IgD-negative memory B cell (primary cell): ENCODE measurements at regions not wholly inside any gene's neighbourhood (a gene's known extent, or its start where the extent isn't known, plus 50 kb on each side); places are given as distances from the start of the nearest gene placed in this dataset.
"Not testable (repeated sequence)": the region's sequence is repeated elsewhere in the genome, so short reads cannot be mapped to it uniquely, and the experiment has no call there.

ENCODE experiments used
- H3K27ac Mint-ChIP-seq, 3 donors: one replicate each; pipeline ENCODE4 v1.8.0; 2020 to 2022; ENCODE audit warnings: mild to moderate bottlenecking in 3 of 3, mixed read lengths in 3 of 3, moderate library complexity in 1 of 3
- H3K27me3 Mint-ChIP-seq: one replicate; pipeline ENCODE4 v1.8.0; 2021; ENCODE audit warnings: mixed read lengths
- H3K36me3 Mint-ChIP-seq: one replicate; pipeline ENCODE4 v1.8.0; 2020; ENCODE audit warnings: mild to moderate bottlenecking, mixed read lengths
- H3K4me1 Mint-ChIP-seq, 3 donors: one replicate each; pipeline ENCODE4 v1.8.0; 2020 to 2022; ENCODE audit warnings: mixed read lengths in 3 of 3, mild to moderate bottlenecking in 1 of 3
- H3K4me3 Mint-ChIP-seq, 4 donors: one replicate each; pipeline ENCODE4 v1.8.0; 2020 to 2022; ENCODE audit warnings: mild to moderate bottlenecking in 4 of 4, mixed read lengths in 4 of 4, moderate library complexity in 3 of 4
- H3K9me3 Mint-ChIP-seq, 3 donors: one replicate each; pipeline ENCODE4 v1.8.0; 2020 to 2021; ENCODE audit warnings: mixed read lengths in 3 of 3, mild to moderate bottlenecking in 1 of 3

- Mint-ChIP-seq H3K27ac (no peak overlapping the region), H3K36me3 (peaks cover 2% of the 10 kb centered on the region), H3K4me3 (no peak overlapping the region), H3K9me3 (peaks cover 0 to 5% (median 2%) of the 10 kb centered on the region in 3 donors), H3K4me1 (no peaks in the 10 kb centered on the region), H3K27me3 (no peaks in the 10 kb centered on the region)
Measured at GRCh38 chr21:26281506-26281905, 110.9 kb upstream of the APP start.

- Mint-ChIP-seq H3K4me3 (no peak overlapping the region), H3K27ac (no peak overlapping the region), H3K4me1 (no peaks in the 10 kb centered on the region), H3K27me3 (no peaks in the 10 kb centered on the region), H3K36me3 (peaks cover 2% of the 10 kb centered on the region), H3K9me3 (peaks cover 2 to 6% (median 2%) of the 10 kb centered on the region in 3 donors)
Measured at GRCh38 chr21:26280775-26281174, 110.2 kb upstream of the APP start.

- Mint-ChIP-seq H3K27ac (no peak overlapping the region), H3K4me1 (no peaks in the 10 kb centered on the region), H3K27me3 (no peaks in the 10 kb centered on the region), H3K36me3 (peaks cover 2% of the 10 kb centered on the region), H3K4me3 (no peak overlapping the region), H3K9me3 (peaks cover 2 to 9% (median 8%) of the 10 kb centered on the region in 3 donors)
Measured at GRCh38 chr21:26280148-26280547, 109.6 kb upstream of the APP start.

GRCh38 chr21:26275801-26276200 lies 105.2 kb upstream of the APP start:
- Mint-ChIP-seq H3K4me1 (no peaks in the 10 kb centered on the region), H3K27me3 (no peaks in the 10 kb centered on the region), H3K4me3 (no peak overlapping the region), H3K36me3 (peaks cover 2% of the 10 kb centered on the region), H3K9me3 (peaks cover 2 to 39% (median 25%) of the 10 kb centered on the region in 3 donors), H3K27ac (no peak overlapping the region)

- H3K4me3 Mint-ChIP-seq = no peak overlapping the region
- no peaks in the 10 kb centered on the region for H3K27me3 Mint-ChIP-seq
- H3K4me1 Mint-ChIP-seq = no peaks in the 10 kb centered on the region
- H3K36me3 Mint-ChIP-seq = peaks cover 2% of the 10 kb centered on the region
- H3K27ac Mint-ChIP-seq = peak overlapping the region in 1 of 3 donors; percentile 43
- peaks cover 4 to 39% (median 25%) of the 10 kb centered on the region in 3 donors for H3K9me3 Mint-ChIP-seq
Measured at GRCh38 chr21:26273686-26274313, 103.2 kb upstream of the APP start.

- Mint-ChIP-seq H3K36me3 (no peaks in the 10 kb centered on the region), H3K9me3 (peaks cover 2 to 12% (median 10%) of the 10 kb centered on the region in 3 donors), H3K27ac (no peak overlapping the region), H3K4me1 (no peaks in the 10 kb centered on the region), H3K27me3 (no peaks in the 10 kb centered on the region), H3K4me3 (no peak overlapping the region)
Measured at GRCh38 chr21:26267389-26267788, 96.8 kb upstream of the APP start.

GRCh38 chr21:26246073-26246472 lies 75.5 kb upstream of the APP start:
- H3K36me3 Mint-ChIP-seq = no peaks in the 10 kb centered on the region
- no peaks in the 10 kb centered on the region for H3K27me3 Mint-ChIP-seq
- no peak overlapping the region for H3K27ac Mint-ChIP-seq
- peaks cover 0 to 4% (median 0%) of the 10 kb centered on the region in 3 donors for H3K9me3 Mint-ChIP-seq
- H3K4me3 Mint-ChIP-seq = no peak overlapping the region
- no peaks in the 10 kb centered on the region for H3K4me1 Mint-ChIP-seq

- Mint-ChIP-seq H3K9me3 (peaks cover 0 to 4% (median 0%) of the 10 kb centered on the region in 3 donors), H3K4me3 (no peak overlapping the region), H3K27me3 (no peaks in the 10 kb centered on the region), H3K36me3 (no peaks in the 10 kb centered on the region), H3K27ac (no peak overlapping the region), H3K4me1 (no peaks in the 10 kb centered on the region)
Measured at GRCh38 chr21:26245428-26245827, 74.9 kb upstream of the APP start.

- Mint-ChIP-seq H3K9me3 (peaks cover 0 to 2% (median 0%) of the 10 kb centered on the region in 3 donors), H3K27ac (no peak overlapping the region), H3K4me3 (no peak overlapping the region), H3K27me3 (peaks cover 2% of the 10 kb centered on the region), H3K36me3 (no peaks in the 10 kb centered on the region), H3K4me1 (peaks cover 0 to 2% (median 1%) of the 10 kb centered on the region in 3 donors)
Measured at GRCh38 chr21:26238646-26239045, 68.1 kb upstream of the APP start.

GRCh38 chr21:26236281-26236680 lies 65.7 kb upstream of the APP start:
- H3K9me3 Mint-ChIP-seq = no peaks in the 10 kb centered on the region
- no peak overlapping the region for H3K4me3 Mint-ChIP-seq
- peak overlapping the region in 1 of 3 donors; percentile 6 for H3K27ac Mint-ChIP-seq
- H3K4me1 Mint-ChIP-seq = peaks cover 0 to 2% (median 1%) of the 10 kb centered on the region in 3 donors
- no peaks in the 10 kb centered on the region for H3K36me3 Mint-ChIP-seq
- peaks cover 2% of the 10 kb centered on the region for H3K27me3 Mint-ChIP-seq

GRCh38 chr21:26233297-26233696 lies 62.7 kb upstream of the APP start:
- not testable (repeated sequence) for H3K4me1 Mint-ChIP-seq, H3K9me3 Mint-ChIP-seq, H3K4me3 Mint-ChIP-seq, H3K27me3 Mint-ChIP-seq, H3K27ac Mint-ChIP-seq, H3K36me3 Mint-ChIP-seq

GRCh38 chr21:26232491-26232890 lies 61.9 kb upstream of the APP start:
- H3K4me3 Mint-ChIP-seq, H3K27me3 Mint-ChIP-seq, H3K4me1 Mint-ChIP-seq, H3K36me3 Mint-ChIP-seq, H3K9me3 Mint-ChIP-seq, H3K27ac Mint-ChIP-seq: not testable (repeated sequence)

- H3K4me1 Mint-ChIP-seq = no peaks in the 10 kb centered on the region
- H3K4me3 Mint-ChIP-seq = no peak overlapping the region
- peaks cover 1% of the 10 kb centered on the region for H3K27me3 Mint-ChIP-seq
- no peaks in the 10 kb centered on the region for H3K9me3 Mint-ChIP-seq
- no peak overlapping the region for H3K27ac Mint-ChIP-seq
- no peaks in the 10 kb centered on the region for H3K36me3 Mint-ChIP-seq
Measured at GRCh38 chr21:26227130-26227529, 56.6 kb upstream of the APP start.

- no peak overlapping the region for H3K27ac Mint-ChIP-seq
- no peaks in the 10 kb centered on the region for H3K36me3 Mint-ChIP-seq
- H3K9me3 Mint-ChIP-seq = no peaks in the 10 kb centered on the region
- H3K27me3 Mint-ChIP-seq = peaks cover 1% of the 10 kb centered on the region
- H3K4me1 Mint-ChIP-seq = no peaks in the 10 kb centered on the region
- no peak overlapping the region for H3K4me3 Mint-ChIP-seq
Measured at GRCh38 chr21:26226724-26227123, 56.2 kb upstream of the APP start.

- H3K27me3 Mint-ChIP-seq = peaks cover 1% of the 10 kb centered on the region
- H3K27ac Mint-ChIP-seq = no peak overlapping the region
- no peaks in the 10 kb centered on the region for H3K36me3 Mint-ChIP-seq
- peaks cover 0 to 3% (median 0%) of the 10 kb centered on the region in 3 donors for H3K9me3 Mint-ChIP-seq
- H3K4me3 Mint-ChIP-seq = no peak overlapping the region
- no peaks in the 10 kb centered on the region for H3K4me1 Mint-ChIP-seq
Measured at GRCh38 chr21:26225046-26225445, 54.5 kb upstream of the APP start.

GRCh38 chr21:26224366-26224765 lies 53.8 kb upstream of the APP start:
- Mint-ChIP-seq H3K4me3 (no peak overlapping the region), H3K36me3 (no peaks in the 10 kb centered on the region), H3K27ac (no peak overlapping the region), H3K9me3 (peaks cover 0 to 3% (median 3%) of the 10 kb centered on the region in 3 donors), H3K4me1 (no peaks in the 10 kb centered on the region), H3K27me3 (peaks cover 1% of the 10 kb centered on the region)
